GM08714 (cell line): ENCODE measurements at regions not wholly inside any gene's neighbourhood (a gene's known extent, or its start where the extent isn't known, plus 50 kb on each side); places are given as distances from the start of the nearest gene placed in this dataset.

Experiments
- H3K4me3 ChIP-seq: fragments of 200-500 bp; sonication (Bioruptor generic); 2 replicates; pipeline ENCODE4 v1.5.1; 2014; ENCODE audit warnings: mild to moderate bottlenecking, low read length, inconsistent platforms
- ZNF274 ChIP-seq: IDR thresholded peaks from 2 replicates; pipeline ENCODE4 v1.6.1; 2012; ENCODE audit warnings: mild to moderate bottlenecking, low read depth, low read length

- no peak for TF ChIP-seq ZNF274
- H3K4me3 ChIP-seq = no peak overlapping the region
Observed at GRCh38 chr10:75347186-75347585, 54.4 kb downstream of the ZNF503 start.

GRCh38 chr10:75345738-75346137 is 55.8 kb downstream of the ZNF503 start:
- no peak for TF ChIP-seq ZNF274
- no peak overlapping the region for H3K4me3 ChIP-seq

- no peak overlapping the region for H3K4me3 ChIP-seq
- TF ChIP-seq ZNF274 = no peak
Observed at GRCh38 chr10:75344170-75344569, 57.4 kb downstream of the ZNF503 start.

- H3K4me3 ChIP-seq = no peak overlapping the region
- TF ChIP-seq ZNF274 = no peak
Observed at GRCh38 chr10:75342397-75342796, 59.2 kb downstream of the ZNF503 start.

- H3K4me3 ChIP-seq = no peak overlapping the region
- TF ChIP-seq ZNF274 = no peak
Observed at GRCh38 chr10:75335983-75336382, 65.6 kb downstream of the ZNF503 start.

- TF ChIP-seq ZNF274 = no peak
- no peak overlapping the region for H3K4me3 ChIP-seq
Observed at GRCh38 chr10:75335191-75335590, 66.4 kb downstream of the ZNF503 start.

GRCh38 chr10:75334720-75335119 is 66.8 kb downstream of the ZNF503 start:
- no peak for TF ChIP-seq ZNF274
- H3K4me3 ChIP-seq = no peak overlapping the region

- no peak overlapping the region for H3K4me3 ChIP-seq
- no peak for TF ChIP-seq ZNF274
Observed at GRCh38 chr10:75332081-75332480, 69.5 kb downstream of the ZNF503 start.

- H3K4me3 ChIP-seq = no peak overlapping the region
- TF ChIP-seq ZNF274 = no peak
Observed at GRCh38 chr10:75331081-75331480, 70.5 kb downstream of the ZNF503 start.

- TF ChIP-seq ZNF274 = no peak
- H3K4me3 ChIP-seq = no peak overlapping the region
Observed at GRCh38 chr10:75329190-75329745, 72.3 kb downstream of the ZNF503 start.

- no peak for TF ChIP-seq ZNF274
- H3K4me3 ChIP-seq = no peak overlapping the region
Observed at GRCh38 chr10:75326306-75326705, 75.3 kb downstream of the ZNF503 start.

GRCh38 chr10:75319274-75319673 is 82.3 kb downstream of the ZNF503 start:
- TF ChIP-seq ZNF274 = no peak
- H3K4me3 ChIP-seq = no peak overlapping the region

GRCh38 chr10:75314570-75314969 is 78.8 kb upstream of the COMTD1 start:
- H3K4me3 ChIP-seq = no peak overlapping the region
- no peak for TF ChIP-seq ZNF274

- TF ChIP-seq ZNF274 = no peak
- no peak overlapping the region for H3K4me3 ChIP-seq
Observed at GRCh38 chr10:75312440-75312839, 76.7 kb upstream of the COMTD1 start.

- H3K4me3 ChIP-seq = no peak overlapping the region
Observed at GRCh38 chr10:75305675-75306074, 69.9 kb upstream of the COMTD1 start.

GRCh38 chr10:75304741-75305390 is 69.1 kb upstream of the COMTD1 start:
- no peak for TF ChIP-seq ZNF274
- no peak overlapping the region for H3K4me3 ChIP-seq

More at GRCh38 chr10:75305675-75306074, 69.9 kb upstream of the COMTD1 start:
- TF ChIP-seq ZNF274 = no peak
